ENCODE measurements at regions not wholly inside any gene's neighbourhood (a gene's known extent, or its start where the extent isn't known, plus 50 kb on each side); places are given as distances from the start of the nearest gene placed in this dataset.

GRCh38 chr16:13833515-13833914, 86.4 kb upstream of the ERCC4 start:
- H3K27me3 Mint-ChIP-seq (ENCODE audit: low read depth in 2 of 2): peaks cover 0 to 16% of the 10 kb centered on the region in 2 donors
- no peak overlapping the region for H3K27ac ChIP-seq (ENCODE audit: low read length)
- no peaks in the 10 kb centered on the region for H3K27me3 ChIP-seq (ENCODE audit: control insufficient read depth, insufficient read depth, low read length)
- no peaks in the 10 kb centered on the region for H3K9me3 ChIP-seq (ENCODE audit: control insufficient read depth, insufficient read depth, low read length)
- H3K4me1 Mint-ChIP-seq: no peaks in the 10 kb centered on the region
- H3K36me3 Mint-ChIP-seq: no peaks in the 10 kb centered on the region
- DNase-seq (no peak), ATAC-seq (no peak)
- no peaks in the 10 kb centered on the region for H3K36me3 ChIP-seq (ENCODE audit: control insufficient read depth, insufficient read depth, low read length)
- H3K27ac Mint-ChIP-seq: no peak overlapping the region
- H3K4me3 Mint-ChIP-seq: no peak overlapping the region
- H3K4me1 ChIP-seq (ENCODE audit: control insufficient read depth, insufficient read depth, low read length): no peaks in the 10 kb centered on the region
- no peak overlapping the region for H3K4me3 ChIP-seq (ENCODE audit: low read length)
- 79% methylated on average over 2 of the region's 2 CpGs for WGBS (ENCODE audit: insufficient coverage)
- H3K9me3 Mint-ChIP-seq: no peaks in the 10 kb centered on the region
- intact Hi-C loops (cut with micrococcal nuclease): no loop called here
- no peak for TF ChIP-seq CTCF (IDR thresholded peaks at IDR 0.05)

DNA sequence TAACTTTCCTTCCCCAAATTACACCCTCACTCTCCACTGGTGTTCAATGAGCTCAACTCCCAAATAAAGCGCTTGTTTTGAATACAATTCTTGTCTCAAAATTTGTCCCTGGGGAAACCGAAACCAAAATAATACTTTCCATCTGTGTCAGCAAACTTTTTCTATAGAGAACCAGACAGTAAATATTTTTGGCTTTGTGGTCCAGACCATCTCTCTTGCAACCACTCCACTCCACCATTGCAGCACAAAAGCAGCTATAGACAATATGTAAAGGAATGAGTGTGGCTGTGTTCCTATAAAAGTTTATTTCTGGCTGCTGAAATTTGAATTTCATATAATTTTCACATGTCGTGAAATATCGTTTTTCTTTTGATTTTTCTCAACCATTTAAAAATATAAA, 84.6 kb upstream of the ERCC4 start:
- no peaks in the 10 kb centered on the region for H3K27me3 ChIP-seq (ENCODE audit: control insufficient read depth, insufficient read depth, low read length)
- peaks cover 0 to 10% of the 10 kb centered on the region in 2 donors for H3K27me3 Mint-ChIP-seq (ENCODE audit: low read depth in 2 of 2)
- ATAC-seq (no peak), DNase-seq (no peak)
- no peak overlapping the region for H3K4me3 Mint-ChIP-seq
- intact Hi-C loops (cut with micrococcal nuclease): no loop called here
- no peaks in the 10 kb centered on the region for H3K4me1 ChIP-seq (ENCODE audit: control insufficient read depth, insufficient read depth, low read length)
- WGBS (ENCODE audit: insufficient coverage): 97% methylated on average over 4 of the region's 4 CpGs
- no peaks in the 10 kb centered on the region for H3K36me3 ChIP-seq (ENCODE audit: control insufficient read depth, insufficient read depth, low read length)
- no peaks in the 10 kb centered on the region for H3K9me3 Mint-ChIP-seq
- H3K36me3 Mint-ChIP-seq: no peaks in the 10 kb centered on the region
- H3K27ac Mint-ChIP-seq: no peak overlapping the region
- no peaks in the 10 kb centered on the region for H3K9me3 ChIP-seq (ENCODE audit: control insufficient read depth, insufficient read depth, low read length)
- H3K4me1 Mint-ChIP-seq: no peaks in the 10 kb centered on the region
- no peak overlapping the region for H3K4me3 ChIP-seq (ENCODE audit: low read length)
- TF ChIP-seq CTCF (IDR thresholded peaks at IDR 0.05): no peak
- H3K27ac ChIP-seq (ENCODE audit: low read length): no peak overlapping the region

DNA sequence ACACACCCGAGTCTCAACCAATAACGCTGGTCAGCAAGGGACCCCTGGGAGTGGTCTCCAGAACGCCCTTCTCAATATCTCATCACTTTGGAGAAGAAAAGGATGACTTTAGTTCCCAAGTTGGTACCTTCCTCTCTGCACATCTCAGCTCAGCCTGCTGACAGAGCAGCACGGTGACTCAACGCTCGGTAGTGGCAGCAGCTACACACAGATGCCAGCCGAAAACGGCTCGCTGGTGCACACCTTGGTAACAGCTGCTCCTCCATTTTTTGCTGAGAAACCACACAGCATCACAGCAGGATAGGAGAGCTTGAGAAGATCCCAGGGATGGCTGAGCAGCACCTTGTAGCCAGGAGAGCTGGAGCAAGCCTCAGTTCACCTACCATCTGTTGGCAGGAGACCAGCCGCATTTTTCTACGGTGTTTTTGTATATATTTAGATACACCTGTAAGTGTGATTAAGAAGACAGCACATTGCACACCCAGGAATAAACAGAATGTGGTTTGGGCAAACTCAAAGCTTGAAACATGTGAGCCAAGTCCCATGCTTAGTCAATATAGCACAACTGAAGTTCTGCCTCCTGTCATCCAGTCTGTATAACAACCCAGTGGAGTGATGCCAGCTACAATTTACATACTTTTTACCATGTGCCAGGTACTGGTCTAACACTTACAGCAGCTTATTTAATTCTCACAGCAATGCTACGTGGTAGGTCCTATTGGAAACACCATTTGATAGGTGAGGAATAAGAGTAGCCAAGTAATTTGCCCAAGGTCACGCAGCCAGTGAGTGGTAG, 83.8 kb upstream of the ERCC4 start:
- H3K27me3 ChIP-seq (ENCODE audit: control insufficient read depth, insufficient read depth, low read length): no peaks in the 10 kb centered on the region
- no peaks in the 10 kb centered on the region for H3K4me1 ChIP-seq (ENCODE audit: control insufficient read depth, insufficient read depth, low read length)
- no peaks in the 10 kb centered on the region for H3K9me3 Mint-ChIP-seq
- H3K27ac Mint-ChIP-seq: no peak overlapping the region
- DNase-seq: no peak
- H3K4me3 Mint-ChIP-seq: no peak overlapping the region
- ATAC-seq: no peak
- intact Hi-C loops (cut with micrococcal nuclease): no loop called here
- no peaks in the 10 kb centered on the region for H3K36me3 ChIP-seq (ENCODE audit: control insufficient read depth, insufficient read depth, low read length)
- no peaks in the 10 kb centered on the region for H3K9me3 ChIP-seq (ENCODE audit: control insufficient read depth, insufficient read depth, low read length)
- TF ChIP-seq CTCF (IDR thresholded peaks at IDR 0.05): no peak
- H3K27ac ChIP-seq (ENCODE audit: low read length): no peak overlapping the region
- H3K4me3 ChIP-seq (ENCODE audit: low read length): no peak overlapping the region
- peaks cover 0 to 12% of the 10 kb centered on the region in 2 donors for H3K27me3 Mint-ChIP-seq (ENCODE audit: low read depth in 2 of 2)
- 92% methylated on average over 13 of the region's 13 CpGs for WGBS (ENCODE audit: insufficient coverage)
- no peaks in the 10 kb centered on the region for H3K4me1 Mint-ChIP-seq
- H3K36me3 Mint-ChIP-seq: no peaks in the 10 kb centered on the region

Data from natural killer cell (primary cell).